SW480 (cell line): ENCODE measurements at regions not wholly inside any gene's neighbourhood (a gene's known extent, or its start where the extent isn't known, plus 50 kb on each side); places are given as distances from the start of the nearest gene placed in this dataset.

Source experiments
- DNase-seq: peaks from one replicate; pipeline ENCODE4 v3.0.0-alpha.2; 2016; ENCODE audit warnings: low spot score

DNA sequence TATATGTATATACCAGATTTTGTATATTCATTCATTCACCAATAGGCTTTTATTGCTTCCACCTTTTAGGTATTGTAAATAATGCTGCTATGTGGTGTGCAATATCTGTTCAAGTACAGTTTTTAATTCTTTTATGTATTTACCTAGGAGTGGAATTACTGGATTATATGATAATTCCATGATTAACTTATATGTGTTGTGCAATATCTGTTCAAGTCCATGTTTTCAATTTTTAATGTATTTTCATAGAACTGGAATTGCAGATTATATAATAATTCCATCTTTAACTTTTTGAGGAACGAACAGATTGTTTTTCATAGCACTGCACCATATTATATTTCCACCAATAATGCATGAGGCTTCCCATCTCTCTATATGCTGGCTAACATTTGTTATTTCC, 50.6 kb upstream of the L3MBTL4 start:
- no peak for DNase-seq

DNA sequence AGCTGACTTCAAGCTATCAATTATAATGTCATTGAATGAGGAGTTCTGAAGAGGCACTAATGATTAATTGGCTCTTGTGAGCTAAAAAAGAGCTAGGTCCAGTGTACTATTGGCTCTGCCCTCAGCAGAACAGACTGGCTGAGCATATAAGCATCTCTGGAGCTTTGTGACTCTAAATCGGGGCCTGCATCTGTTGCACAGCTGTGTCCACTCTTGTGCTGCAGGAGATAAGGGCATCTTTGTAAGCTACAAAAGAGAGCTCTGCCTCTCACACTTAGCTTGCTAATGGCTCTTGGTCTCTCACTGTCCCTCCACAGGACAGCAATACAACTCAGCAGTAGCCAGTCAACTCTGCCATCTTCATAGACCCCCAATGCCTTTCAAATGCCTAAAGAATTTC, 61.5 kb upstream of the L3MBTL4 start:
- no peak for DNase-seq

DNA sequence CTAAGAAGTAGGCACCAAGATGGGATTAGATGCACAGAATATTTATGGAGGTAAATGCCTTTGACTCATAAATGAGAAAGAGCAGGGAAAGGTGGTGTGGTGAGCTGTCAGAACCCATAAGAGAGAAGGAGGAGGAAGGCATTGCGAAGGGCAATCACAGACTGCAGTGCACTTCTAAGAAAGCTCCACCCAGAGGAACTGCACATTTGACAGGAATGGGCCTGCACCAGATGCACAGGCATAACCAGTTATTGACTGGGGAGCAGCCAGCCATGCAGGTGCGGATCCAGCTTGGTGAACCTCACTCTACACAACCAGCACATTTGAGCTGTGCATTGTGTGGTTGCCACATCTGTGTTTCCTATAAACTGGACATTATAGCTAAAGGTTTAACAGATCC, 62.2 kb upstream of the L3MBTL4 start:
- no peak for DNase-seq

DNA sequence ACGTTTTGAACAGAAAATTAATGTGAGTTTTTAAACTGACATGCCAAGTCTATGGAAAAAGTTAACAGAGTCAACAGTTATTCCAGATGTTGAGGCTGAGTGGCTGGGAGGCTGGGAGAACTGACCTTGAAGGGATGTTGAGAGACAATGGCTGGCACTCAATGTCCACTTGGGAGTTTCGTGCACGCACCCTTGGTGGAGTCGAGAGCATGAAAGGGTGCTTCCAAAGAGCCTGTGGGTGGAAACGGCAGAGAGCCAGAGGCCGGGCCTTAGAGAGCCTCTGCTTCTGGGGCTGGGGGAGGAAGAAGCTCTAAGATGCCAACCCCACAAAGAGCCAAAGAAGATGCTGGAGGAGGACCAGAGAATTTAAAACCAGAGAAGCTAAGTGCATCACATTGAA, 63.4 kb upstream of the L3MBTL4 start:
- no peak for DNase-seq

DNA sequence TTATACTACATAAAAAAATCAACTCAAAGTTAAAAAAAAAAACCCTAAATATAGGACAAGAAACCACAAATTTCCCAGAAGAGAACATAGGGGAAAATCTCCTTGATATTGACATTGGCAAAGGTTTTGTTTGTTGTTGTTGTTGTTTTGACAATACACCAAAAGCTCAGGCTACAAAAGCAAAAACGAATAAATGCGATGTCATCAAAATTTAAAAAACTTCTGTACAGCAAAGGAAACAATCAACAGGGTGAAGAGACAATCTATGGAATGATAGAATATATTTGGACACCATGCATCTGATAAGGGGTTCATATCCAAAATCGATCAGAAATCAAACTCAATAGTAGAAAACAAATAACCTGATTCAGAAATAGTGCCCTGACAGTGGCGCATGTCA, 65.0 kb upstream of the L3MBTL4 start:
- DNase-seq = no peak

DNA sequence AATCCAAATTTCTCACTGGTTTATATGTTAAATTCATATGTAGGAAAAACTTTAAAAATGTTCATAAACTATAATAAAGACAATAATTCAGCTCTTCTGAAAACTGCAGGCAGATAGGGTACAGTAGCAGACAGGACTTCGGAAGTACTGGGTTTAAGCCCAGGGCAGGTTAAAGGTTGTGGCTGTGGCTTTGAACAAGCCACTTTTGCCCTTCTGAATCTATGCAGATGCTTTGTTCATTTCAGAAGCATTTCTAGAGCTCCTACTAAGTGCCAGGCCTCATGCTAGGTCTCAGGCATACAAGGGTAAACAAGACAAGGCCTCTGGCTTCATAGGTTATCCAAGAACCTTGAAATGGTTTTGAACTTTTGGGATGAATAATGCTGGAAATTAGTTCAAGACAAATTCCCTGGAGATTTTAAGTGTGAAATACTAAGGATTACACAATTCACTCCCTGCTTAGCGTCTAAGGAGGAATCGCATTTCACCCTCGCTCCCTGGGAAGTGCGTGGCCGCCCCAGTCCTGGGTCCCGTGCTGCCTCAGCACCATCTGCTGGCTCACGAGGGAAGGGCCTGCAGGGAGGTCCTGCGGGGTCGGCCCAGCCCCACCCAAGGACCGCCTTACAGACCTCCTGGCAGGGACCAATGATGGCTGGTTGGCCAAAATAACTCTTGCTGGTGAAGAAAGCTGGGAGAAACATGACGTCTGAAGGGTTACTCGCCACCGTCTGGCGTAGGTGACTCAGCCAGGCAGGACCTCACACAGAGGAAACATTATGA, 67.7 kb upstream of the L3MBTL4 start:
- peak; percentile 7 for DNase-seq

DNA sequence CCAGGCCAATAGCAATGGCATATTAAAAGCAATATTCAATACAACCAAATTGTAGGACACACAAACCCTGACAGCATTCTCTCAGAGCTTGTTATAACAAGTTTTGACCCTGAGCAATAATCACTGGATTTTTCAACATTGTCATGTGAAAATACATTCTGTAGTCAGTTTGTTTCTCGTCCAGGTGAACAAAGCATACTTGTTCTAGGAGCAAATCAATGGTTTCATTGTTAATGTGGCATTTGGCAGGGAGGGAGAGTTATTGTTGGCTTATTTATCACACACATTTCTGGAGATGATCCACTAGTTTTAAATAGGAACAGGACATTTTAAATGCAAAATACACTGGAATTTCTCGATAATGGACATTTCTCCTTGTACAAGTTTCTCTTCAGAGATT, 69.9 kb upstream of the L3MBTL4 start:
- DNase-seq = no peak

DNA sequence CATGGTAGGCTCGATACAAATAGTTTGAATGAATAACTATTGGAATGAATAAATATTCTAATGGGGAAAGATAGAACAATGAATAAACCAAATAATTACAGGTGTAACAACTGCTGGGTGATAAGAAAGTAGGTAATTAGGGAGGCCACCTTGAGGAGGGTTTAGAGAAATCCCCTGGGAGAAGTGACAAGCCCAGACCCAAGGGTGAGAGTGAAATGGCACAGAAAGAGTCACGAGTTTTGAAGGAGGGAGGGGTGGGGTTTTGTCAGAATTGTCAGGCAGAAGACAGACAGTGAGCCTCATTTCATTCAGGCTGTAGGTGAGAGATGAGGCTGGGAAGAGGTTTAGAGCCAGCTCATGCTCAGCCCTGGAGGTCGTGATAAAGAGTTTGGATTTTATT, 71.6 kb upstream of the L3MBTL4 start:
- DNase-seq = no peak

DNA sequence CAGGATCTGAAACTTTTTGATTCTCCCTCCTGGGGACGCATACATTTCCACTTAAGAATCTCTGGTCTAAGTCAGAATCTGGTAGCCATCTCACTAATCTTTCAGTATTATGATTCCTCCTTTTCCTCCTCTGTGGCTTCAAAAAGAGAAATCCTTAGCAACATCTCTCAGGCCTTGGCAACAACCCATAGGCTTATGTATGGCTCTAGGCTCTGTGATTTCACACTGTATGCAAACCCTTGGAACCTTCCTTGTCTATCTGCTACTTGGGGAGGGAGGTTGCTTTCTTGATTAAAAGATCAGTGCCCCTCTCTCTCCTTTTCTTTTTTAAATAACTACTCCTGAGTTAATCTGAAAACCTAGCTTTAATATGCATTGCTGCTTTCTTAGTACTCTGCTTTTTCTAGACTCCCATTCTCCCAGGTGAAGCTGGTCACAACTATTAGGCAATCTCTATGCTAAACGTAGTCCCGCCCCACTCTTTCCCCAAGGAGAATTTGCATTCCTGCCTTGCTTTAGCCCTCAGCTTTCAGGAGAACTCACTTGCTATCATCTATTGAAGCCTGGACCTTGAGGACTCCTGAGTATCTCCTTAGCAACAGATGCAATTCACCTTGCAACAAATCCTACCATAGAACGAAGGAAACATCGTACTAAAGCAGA, 72.2 kb upstream of the L3MBTL4 start:
- no peak for DNase-seq

DNA sequence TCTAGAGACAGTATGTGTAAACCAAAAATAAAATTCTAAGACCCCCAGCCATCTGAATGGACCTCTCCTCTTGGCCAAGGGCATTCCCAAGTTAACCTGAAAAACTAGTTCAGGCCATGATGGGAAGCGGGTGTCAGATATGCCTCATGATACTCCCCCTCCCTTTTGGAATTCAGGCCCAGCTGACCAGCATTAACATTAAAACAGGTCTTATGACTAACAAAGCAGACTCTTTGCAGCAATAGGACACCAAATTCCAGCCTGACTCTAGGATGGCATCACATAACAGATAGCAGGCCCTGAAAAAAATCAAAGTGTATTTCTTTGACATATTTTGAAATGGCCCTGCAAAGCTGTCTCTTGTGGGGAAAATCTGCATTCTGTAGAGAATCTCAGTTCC, 73.3 kb upstream of the L3MBTL4 start:
- no peak for DNase-seq

DNA sequence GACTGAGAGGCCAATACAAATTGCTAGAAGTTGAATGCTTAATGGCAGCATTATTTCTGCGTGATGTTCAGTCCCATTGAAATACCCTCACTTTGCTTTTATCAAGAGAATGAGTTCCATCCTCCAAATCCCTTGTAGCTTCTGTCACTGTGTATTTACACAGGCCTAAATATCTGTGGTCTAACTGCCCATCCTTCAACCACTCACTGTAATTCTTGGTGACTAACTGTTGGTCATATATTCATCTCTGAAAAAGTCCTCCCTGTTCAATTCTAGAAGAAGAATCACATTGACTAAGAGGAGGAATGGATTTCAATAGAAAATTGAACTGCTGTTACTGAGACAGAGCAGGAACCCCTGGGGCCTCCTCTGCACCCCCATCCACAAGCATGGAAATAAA, 74.2 kb upstream of the L3MBTL4 start:
- DNase-seq = no peak

DNA sequence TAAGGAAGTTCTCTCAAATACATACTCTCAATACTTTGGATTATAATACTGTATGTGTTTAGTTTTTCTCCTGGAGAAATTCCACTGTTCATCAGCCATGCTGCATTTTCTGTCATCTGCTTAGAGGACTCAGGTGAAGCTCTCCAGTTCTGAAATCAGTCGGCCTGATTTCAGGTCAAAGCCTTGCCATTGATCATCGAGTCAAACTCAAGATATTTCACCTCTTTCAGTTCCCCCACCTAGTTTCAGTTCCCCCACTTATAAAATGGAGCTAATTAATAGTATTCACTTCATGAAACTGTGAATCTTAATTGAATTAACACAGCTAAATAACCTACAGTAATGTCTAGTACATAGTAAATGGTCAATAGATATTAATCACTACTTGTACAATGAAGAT, 75.3 kb upstream of the L3MBTL4 start:
- DNase-seq = no peak

DNA sequence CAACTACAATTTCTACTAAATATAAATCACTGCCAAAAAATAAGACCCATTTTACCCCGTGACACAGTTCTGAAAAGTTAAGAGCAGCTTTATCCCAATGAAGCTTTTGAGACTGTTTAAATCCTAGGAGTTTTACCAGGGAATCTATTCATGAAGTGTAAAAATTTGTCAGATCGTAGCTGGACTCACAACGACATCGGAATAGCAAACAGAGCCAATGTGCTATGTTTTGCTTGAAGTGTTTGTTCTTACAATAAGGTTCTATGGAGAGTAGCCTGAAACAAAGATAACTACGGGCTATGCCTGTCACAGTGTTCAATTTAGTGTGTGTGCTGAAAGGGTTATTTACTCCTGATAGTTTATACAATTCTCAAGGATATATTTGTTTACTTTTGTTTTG, 78.5 kb upstream of the L3MBTL4 start:
- no peak for DNase-seq

DNA sequence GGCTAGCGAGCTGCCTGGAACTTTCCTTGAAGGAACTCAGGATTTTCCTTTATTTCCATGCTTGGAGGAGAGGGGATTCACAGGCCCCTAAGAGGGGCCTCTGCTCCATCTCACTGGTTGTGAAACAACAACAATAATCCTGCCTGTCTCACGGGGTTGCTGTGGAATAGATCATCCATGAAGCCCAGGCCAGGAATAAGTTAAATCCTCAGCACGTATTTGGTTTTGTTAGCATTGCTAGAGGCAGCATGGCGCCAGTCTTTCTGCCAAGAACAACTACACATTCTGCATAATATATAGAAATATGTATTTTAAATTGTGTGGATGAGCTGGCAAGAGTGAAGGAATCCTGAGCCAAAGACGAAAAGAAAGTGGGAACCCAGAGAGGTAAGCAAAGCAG, 80.8 kb upstream of the L3MBTL4 start:
- DNase-seq = no peak

DNA sequence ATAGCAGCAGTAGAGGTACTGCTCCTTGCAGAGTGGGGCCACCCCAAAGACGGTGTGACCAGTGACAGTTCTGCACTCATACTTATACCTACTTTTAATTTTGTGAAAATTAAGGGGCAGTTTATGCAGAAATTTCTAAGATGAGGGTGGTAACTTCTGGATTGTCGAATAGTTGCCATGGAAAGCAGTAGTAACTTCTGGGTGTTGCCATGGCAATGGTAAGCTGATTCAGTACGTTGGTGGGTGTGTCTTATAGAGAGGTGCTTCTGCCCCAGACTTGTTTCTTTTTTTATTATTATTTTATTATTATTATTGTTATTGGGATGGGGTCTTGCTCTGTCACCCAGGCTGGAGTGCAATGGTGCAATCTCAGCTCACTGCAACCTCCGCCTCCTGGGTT, 82.8 kb upstream of the L3MBTL4 start:
- no peak for DNase-seq

DNA sequence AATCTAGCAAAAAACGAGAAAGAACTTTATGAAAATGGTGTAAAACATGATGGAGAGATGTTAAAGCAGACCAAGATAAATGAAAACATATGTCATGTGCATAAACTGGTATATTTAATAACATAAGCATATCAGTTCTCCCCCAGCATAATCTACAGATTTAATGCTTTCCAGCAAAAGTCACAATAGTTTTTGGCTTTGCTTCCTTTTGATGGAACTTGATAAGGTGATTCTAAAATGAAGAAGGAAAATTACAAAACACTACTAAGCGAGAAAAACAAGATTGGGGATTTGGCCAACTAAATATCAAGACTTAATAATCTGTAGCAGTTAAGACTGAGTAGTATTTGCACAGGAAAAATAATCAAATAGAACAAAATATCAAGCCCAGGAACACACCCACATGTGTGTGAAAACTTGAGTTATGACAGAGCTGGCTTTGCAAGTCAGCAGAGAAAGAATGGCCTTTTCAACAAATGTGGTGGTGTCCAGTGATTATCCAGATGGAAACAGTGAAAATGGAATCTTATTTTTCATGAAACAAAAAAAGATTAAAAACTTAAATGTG, 83.7 kb upstream of the L3MBTL4 start:
- no peak for DNase-seq

DNA sequence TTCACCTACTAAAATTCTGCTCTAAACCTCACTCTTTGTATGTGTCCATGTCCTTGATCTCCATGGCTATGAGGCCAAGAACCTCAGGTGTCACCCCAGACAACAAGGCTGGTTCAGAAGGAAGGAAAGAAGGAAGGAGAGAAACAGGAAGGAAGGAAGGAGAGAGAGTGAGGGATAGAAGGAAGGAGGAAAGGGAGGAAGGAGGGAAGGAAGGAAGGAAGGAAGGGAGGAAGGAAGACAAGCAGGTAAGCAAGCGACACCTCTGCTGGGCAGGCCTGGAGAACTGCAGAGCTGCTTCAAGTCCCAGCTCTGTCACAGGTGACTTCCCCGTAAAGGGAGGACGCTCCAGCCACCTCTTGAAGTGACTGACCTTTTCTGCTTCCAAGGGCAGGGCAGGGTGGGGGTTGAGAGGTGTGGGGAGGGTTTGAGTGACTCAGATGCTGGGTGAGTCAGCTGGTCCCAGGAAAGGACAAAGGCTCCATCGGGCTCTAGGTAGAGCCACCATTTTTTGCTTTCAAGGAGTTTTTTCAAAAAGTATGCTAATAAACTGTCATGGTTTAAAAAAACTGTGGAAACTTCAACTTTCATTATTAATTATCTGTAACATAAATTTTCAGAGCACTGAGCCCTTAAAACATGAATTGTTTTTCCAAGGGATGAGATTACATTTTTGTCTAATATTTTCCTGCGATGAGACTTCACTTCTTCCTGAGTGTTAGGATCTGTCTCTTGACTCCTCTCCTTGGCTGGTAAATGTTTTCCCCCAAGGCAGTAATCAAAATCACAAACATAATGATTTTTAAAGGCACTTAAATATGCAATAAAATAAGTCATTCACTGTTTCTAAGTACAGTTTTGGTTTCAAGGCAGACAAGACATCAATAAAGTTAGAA, 90.1 kb upstream of the L3MBTL4 start:
- DNase-seq = peak; percentile 33

DNA sequence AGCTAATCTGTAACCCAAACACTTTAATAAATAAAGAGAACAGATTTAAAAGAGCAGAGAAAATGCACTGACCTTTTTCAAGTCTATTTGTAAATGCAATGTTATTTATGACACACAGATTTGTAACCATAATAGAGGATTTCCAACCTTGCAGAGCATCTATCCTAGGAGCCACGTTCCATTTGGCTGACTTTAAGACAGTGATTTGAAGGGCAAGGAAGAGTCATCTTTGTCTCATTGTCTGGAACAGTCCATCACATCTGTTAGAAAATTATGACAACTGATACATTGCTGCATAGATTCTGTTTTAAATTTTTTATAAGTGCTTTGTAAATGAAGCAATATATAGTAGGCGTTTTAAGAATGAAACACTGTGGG, 90.8 kb upstream of the L3MBTL4 start:
- DNase-seq = no peak

DNA sequence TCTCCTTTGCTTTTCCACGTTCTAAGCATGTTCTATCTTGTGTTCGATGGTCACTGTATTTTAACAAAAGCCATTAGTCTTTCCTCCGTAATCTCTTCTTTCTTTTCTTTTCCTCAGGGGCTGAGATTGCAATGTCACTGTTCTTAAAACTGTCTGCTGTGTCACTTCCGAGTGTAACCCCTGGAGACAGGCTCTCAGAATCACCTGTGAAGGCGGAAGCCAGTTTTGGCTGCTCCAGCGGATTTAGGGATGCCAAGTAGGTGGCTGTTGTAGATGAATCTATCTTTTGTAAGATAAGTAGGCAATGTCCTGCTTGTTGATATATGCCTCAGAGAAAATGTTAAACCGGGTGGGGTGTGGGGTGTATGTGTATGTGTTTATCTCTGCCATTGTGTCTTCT, 94.7 kb upstream of the L3MBTL4 start:
- no peak for DNase-seq

DNA sequence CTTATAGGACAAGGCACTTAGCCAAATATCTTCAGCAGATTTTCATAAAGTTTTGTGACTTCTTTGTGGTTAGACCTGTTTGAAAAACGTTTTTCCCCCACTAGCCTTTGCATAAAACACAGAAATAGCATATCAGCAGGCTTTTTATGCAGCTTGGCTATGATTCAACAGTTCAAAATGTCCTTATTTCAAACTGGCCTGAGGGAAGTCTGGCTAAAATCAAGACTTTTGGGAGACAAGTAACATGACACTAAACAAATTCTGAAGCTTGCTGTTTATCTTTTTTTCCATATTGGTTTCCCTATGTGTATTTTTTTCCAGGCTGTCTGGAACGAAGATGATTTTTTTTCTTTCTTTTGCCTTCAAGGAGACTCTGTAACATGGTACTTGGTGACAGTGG, 95.1 kb upstream of the L3MBTL4 start:
- DNase-seq = no peak

DNA sequence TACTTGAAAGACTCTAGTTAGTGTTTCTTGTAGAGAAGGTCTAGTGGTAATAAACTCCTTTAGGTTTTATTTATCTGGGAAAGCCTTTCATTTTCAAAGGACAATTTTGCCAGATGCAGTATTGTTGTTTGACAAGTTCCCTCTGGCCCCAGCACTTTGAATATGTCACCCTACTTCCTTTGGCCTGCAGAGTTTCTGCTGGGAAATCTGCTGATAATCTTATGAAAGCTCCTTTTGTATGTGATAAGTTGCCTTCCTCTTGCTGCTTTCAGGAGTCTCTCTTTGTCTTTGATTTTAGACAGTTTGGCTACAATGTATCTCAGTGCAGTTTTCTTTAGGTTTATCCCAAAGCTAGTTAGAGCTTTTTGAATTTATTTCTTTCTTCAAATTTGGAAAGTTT, 106.2 kb upstream of the L3MBTL4 start:
- DNase-seq = no peak

DNA sequence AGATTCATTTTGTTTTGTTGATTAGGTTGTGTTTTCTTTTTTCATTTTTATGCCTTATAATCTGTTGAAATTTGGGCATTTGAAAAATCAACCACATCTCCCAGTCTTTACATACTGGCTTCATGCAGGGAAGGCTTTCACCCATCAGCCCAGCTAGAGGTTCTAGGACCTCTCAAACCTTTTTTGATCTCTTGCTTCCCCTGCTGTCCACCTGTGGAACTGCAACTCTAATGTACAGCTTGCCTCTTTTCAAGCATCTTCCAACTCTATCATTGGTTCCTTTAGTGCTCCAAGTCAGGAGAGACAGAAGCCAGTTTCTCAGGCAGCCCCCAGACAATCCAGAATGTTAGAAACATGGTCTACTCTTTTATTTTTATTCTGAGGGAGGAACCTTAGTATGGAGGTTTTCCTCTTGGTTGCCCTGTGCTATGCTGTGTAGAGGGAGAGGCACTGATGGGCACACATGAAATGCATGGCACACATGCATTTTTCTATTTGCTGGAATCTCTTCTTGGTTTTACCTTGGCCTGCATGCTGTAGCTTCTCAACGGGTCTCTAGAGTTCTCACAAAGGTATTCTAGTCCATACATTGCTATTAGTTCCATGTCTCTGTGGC, 107.2 kb upstream of the L3MBTL4 start:
- peak; percentile 40 for DNase-seq
